ENCODE measurements at regions not wholly inside any gene's neighbourhood (a gene's known extent, or its start where the extent isn't known, plus 50 kb on each side); places are given as distances from the start of the nearest gene placed in this dataset.

DNA sequence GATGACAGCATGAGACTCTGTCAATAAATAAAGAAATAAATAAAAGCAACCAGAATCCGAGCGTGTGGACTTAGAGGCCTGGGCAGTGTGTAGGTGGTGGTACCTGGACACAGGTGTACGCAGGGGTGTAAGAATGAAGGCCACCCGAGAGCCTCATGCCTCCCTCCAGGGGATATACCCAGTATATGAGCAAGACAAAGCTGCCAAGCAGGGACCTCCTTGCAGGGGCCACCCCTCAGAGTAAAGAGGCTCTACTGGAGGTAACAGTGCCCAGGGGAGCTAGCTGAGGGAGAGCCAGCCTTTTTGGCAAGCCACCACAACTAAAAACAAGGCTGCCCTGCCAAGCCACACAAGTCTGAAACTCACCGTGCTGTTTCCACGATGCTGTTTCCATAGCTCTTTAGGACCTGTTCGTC, 179.2 kb upstream of the RAB4A start:
- Histone ChIP-seq H3K27ac (no peak overlapping the region), H3K27me3 (no peaks in the 10 kb centered on the region), H3K4me1 (replicated peaks in 1 of 2) (no peaks in the 10 kb centered on the region), H3K9me3 (replicated peaks in 1 of 3) (no peaks in the 10 kb centered on the region), H3K36me3 (replicated peaks in 1 of 2) (no peaks in the 10 kb centered on the region), H3K4me3 (no peak overlapping the region)
- 86 to 92% (median 87%) methylated on average over 7 of the region's 7 CpGs for WGBS, 4 donors
- intact Hi-C loops (cut with DNase I): no loop called here
- TF ChIP-seq POLR2A (IDR thresholded peaks at IDR 0.05): no peak
- TF ChIP-seq, protein P1, sequence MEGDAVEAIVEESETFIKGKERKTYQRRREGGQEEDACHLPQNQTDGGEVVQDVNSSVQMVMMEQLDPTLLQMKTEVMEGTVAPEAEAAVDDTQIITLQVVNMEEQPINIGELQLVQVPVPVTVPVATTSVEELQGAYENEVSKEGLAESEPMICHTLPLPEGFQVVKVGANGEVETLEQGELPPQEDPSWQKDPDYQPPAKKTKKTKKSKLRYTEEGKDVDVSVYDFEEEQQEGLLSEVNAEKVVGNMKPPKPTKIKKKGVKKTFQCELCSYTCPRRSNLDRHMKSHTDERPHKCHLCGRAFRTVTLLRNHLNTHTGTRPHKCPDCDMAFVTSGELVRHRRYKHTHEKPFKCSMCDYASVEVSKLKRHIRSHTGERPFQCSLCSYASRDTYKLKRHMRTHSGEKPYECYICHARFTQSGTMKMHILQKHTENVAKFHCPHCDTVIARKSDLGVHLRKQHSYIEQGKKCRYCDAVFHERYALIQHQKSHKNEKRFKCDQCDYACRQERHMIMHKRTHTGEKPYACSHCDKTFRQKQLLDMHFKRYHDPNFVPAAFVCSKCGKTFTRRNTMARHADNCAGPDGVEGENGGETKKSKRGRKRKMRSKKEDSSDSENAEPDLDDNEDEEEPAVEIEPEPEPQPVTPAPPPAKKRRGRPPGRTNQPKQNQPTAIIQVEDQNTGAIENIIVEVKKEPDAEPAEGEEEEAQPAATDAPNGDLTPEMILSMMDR (IDR thresholded peaks at IDR 0.05): no peak
- no peak for DNase-seq

DNA sequence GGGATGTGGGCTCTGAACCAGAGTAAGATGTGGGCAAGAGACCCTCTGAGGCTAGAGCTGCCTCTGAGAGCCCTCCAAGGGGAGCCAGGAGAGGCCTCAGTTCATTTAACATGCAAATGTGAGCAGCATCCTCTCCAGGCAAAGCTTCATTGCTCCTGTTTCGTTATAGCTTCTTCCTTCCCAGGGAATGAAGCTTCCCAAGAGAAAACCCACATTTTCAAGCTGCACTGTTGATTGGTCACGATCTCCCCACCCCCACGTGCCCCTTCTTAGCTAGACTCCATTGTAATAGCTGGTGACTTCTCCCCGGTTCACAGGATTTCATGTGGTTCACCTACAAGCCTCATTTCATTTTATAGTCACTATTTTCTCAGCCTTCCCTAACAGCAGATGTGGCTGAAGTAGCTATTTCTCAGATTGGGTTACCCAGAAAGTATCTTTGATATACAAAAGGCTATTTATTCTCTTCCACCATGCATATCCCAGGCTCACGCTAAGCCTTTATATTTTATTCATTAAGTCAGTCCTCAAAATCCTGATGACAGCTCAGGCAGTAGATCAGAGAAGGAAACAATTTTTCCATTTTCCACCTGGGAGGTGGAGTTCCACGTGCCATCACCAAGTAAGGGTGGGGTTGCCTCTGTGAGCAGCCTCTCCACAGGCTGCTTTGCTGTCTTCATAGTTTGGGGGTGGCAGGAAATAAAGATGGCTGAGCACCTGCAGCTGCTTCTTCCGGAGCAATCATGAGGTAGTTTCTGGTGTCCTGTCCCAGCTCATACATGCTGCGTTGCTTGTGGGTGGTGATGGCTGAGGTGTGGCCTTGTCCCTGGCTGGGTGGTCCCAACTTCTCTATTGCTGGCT, 178.3 kb upstream of the RAB4A start:
- H3K4me3 ChIP-seq: no peak overlapping the region
- intact Hi-C loops (cut with DNase I): no loop called here
- no peak for TF ChIP-seq POLR2A (IDR thresholded peaks at IDR 0.05)
- TF ChIP-seq, protein P1 (IDR thresholded peaks at IDR 0.05): no peak
- no peaks in the 10 kb centered on the region for H3K27me3 ChIP-seq
- no peak overlapping the region for H3K27ac ChIP-seq
- no peaks in the 10 kb centered on the region for H3K36me3 ChIP-seq (replicated peaks in 1 of 2)
- WGBS, 4 donors: 79 to 84% (median 82%) methylated on average over 7 to 8 of the region's 8 CpGs
- no peak for DNase-seq
- H3K9me3 ChIP-seq (replicated peaks in 1 of 3): no peaks in the 10 kb centered on the region
- no peaks in the 10 kb centered on the region for H3K4me1 ChIP-seq (replicated peaks in 1 of 2)

DNA sequence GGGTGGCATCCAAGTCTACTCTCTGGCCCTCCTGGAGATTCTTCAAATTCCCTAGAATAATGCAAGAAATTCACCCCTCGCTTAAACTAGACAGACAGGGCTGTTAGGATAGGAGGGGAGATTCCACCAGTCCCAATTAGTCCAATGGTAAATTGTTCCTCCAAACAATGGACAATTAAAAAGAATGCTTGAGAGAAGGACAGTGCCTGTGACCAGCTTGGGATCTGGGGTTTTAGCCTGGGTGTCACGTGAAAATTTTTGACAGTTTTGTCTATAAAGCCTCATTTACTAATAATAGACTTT, 177.7 kb upstream of the RAB4A start:
- no peak overlapping the region for H3K4me3 ChIP-seq
- H3K36me3 ChIP-seq (replicated peaks in 1 of 2): no peaks in the 10 kb centered on the region
- WGBS, 4 donors: 96 to 98% (median 97%) methylated on average over 2 of the region's 2 CpGs
- no peaks in the 10 kb centered on the region for H3K27me3 ChIP-seq
- DNase-seq: no peak
- TF ChIP-seq, protein P1 (IDR thresholded peaks at IDR 0.05): no peak
- TF ChIP-seq POLR2A (IDR thresholded peaks at IDR 0.05): no peak
- H3K9me3 ChIP-seq (replicated peaks in 1 of 3): no peaks in the 10 kb centered on the region
- intact Hi-C loops (cut with DNase I): no loop called here
- H3K27ac ChIP-seq: no peak overlapping the region
- no peaks in the 10 kb centered on the region for H3K4me1 ChIP-seq (replicated peaks in 1 of 2)

DNA sequence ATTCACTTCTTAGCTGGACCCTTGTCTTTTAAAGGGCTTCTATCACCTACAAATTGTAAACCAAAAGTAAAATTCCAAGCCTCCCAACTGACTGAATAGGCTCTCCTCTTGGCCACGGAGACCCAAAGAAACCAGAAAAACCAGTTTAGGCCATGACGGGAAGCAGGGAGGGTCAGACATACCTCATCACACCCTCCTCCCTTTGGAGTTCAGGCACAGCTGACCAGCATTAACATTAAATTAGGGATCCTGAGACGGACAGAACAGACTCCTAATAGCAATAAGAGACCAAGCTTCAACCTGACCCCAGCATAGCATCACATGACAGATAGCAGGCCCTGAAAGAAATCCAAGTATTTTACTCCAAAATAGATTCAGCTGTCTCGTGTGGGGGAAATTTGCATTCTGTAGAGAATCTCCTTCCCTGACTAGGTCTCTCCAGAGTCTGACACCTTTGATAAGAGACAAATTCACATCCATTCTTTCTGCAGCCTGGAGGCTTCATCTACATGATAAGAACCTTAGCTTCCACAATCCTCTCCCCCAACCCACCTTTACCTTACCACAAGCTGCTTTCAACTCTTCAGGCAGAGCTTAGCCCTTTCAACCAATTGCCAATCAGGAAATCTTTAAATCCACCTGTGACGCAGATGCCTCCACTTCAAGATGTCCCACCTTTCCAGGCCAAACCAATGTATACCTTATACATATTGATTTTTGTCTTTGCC, 177.1 kb upstream of the RAB4A start:
- intact Hi-C loops (cut with DNase I): no loop called here
- no peaks in the 10 kb centered on the region for H3K36me3 ChIP-seq (replicated peaks in 1 of 2)
- no peaks in the 10 kb centered on the region for H3K27me3 ChIP-seq
- DNase-seq: no peak
- no peaks in the 10 kb centered on the region for H3K4me1 ChIP-seq (replicated peaks in 1 of 2)
- no peak overlapping the region for H3K27ac ChIP-seq
- WGBS, 4 donors: 81 to 85% (median 83%) methylated on average over 5 of the region's 5 CpGs
- no peak for TF ChIP-seq POLR2A (IDR thresholded peaks at IDR 0.05)
- TF ChIP-seq, protein P1 (IDR thresholded peaks at IDR 0.05): no peak
- no peak overlapping the region for H3K4me3 ChIP-seq
- no peaks in the 10 kb centered on the region for H3K9me3 ChIP-seq (replicated peaks in 1 of 3)
